ENCODE measurements at regions not wholly inside any gene's neighbourhood (a gene's known extent, or its start where the extent isn't known, plus 50 kb on each side); places are given as distances from the start of the nearest gene placed in this dataset.

GRCh38 chr10:58459069-58459468, 53.6 kb upstream of the BICC1 start:
- H3K9me2 ChIP-seq (ENCODE audit: insufficient read depth), result 0 out of 2 replicates have a peak, but pooled peaks cover 4% of the 10 kb centered on the region
- Mint-ChIP-seq H3K36me3 (ENCODE audit: low read depth) (peaks cover 5% of the 10 kb centered on the region), H3K4me1 (no peaks in the 10 kb centered on the region), H3K9me3 (peaks cover 12% of the 10 kb centered on the region), H3K27ac (no peak overlapping the region), H3K4me3 (no peak overlapping the region), H3K27me3 (ENCODE audit: insufficient read depth, low read depth, poor library complexity) (no peaks in the 10 kb centered on the region)
- H3K27me3 ChIP-seq (ENCODE audit: insufficient read depth), result no peaks in the 10 kb centered on the region
- H3K79me2 ChIP-seq (replicated peaks; ENCODE audit: insufficient read depth), result no peaks in the 10 kb centered on the region
- no peak for DNase-seq (ENCODE audit: low spot score)
- no peak overlapping the region for H3K4me3 ChIP-seq
- no peaks in the 10 kb centered on the region for H4K20me1 ChIP-seq (replicated peaks; ENCODE audit: insufficient read depth)
- no peak for ATAC-seq
- H3K4me1 ChIP-seq (ENCODE audit: insufficient read depth), result no peaks in the 10 kb centered on the region
- H3K36me3 ChIP-seq (ENCODE audit: insufficient read depth), result no peaks in the 10 kb centered on the region
- no peaks in the 10 kb centered on the region for H3F3A ChIP-seq (replicated peaks; ENCODE audit: low read depth)
- no peak overlapping the region for H3K4me2 ChIP-seq
- H2AFZ ChIP-seq, result no peak overlapping the region
- no peak overlapping the region for H3K27ac ChIP-seq (ENCODE audit: low read depth)
- TF ChIP-seq EZH2 (IDR thresholded peaks at IDR 0.05; ENCODE audit: low read depth, unreplicated experiment), result no peak
- TF ChIP-seq ZNF114 (CRISPR knock-in tag; IDR thresholded peaks at IDR 0.05), result no peak
- TF ChIP-seq STAT1 (IDR thresholded peaks at IDR 0.05; ENCODE audit: unreplicated experiment), result no peak
- TF ChIP-seq ETS1 (IDR thresholded peaks at IDR 0.05), result no peak
- TF ChIP-seq CREB1 (CRISPR knock-in tag; IDR thresholded peaks at IDR 0.05; ENCODE audit: low read depth), result no peak
- TF ChIP-seq ZNF462 (CRISPR knock-in tag; IDR thresholded peaks at IDR 0.05), result no peak
- TF ChIP-seq JUNB (IDR thresholded peaks at IDR 0.05; ENCODE audit: unreplicated experiment), result no peak
- no peak for TF ChIP-seq REST (IDR thresholded peaks at IDR 0.05; ENCODE audit: unreplicated experiment)
- TF ChIP-seq CTCF (conservative IDR thresholded peaks at IDR 0.05; ENCODE audit: low read depth in 2 of 2), result no peak

Measured in GM23338 (cell line).